T-cell (primary cell): ENCODE measurements at regions not wholly inside any gene's neighbourhood (a gene's known extent, or its start where the extent isn't known, plus 50 kb on each side); places are given as distances from the start of the nearest gene placed in this dataset.

Source experiments
- ATAC-seq, 4 experiments: fragments of 200-7000 bp in 3 of 4; fragments of 150-1000 bp in 1 of 4; cut with Tn5 transposase; replicated peaks in 1 of 4; 1 replicate in 3 of 4; 2 replicates in 1 of 4; pipeline ENCODE4 v1.10.0; 2021; ENCODE audit warnings: moderate library complexity in 3 of 4, mild to moderate bottlenecking in 2 of 4, moderate number of reproducible peaks in 1 of 4
- CTCF ChIA-PET, 2 donors: fragments of 300-600 bp; sonication (Branson Sonifier 250); formaldehyde crosslinking; loops; one replicate each; lab custom pipeline; 2022; ENCODE audit warnings: antibody characterized with exemption in 2 of 2; lab: Charles Lee
- POLR2A ChIA-PET, 2 donors: fragments of 300-600 bp; sonication (Branson Sonifier 250); formaldehyde crosslinking; loops; one replicate each; lab custom pipeline; 2022; ENCODE audit warnings: antibody characterized with exemption in 2 of 2; lab: Charles Lee
- DNase-seq, 35 experiments: peaks; one replicate each; pipeline versions ENCODE4 v3.0.0 to v3.0.0-alpha.2; 2013 to 2023
- H3K27ac ChIP-seq: one replicate; pipeline ENCODE4 v1.5.1; 2013; ENCODE audit warnings: low read length
- H3K27me3 ChIP-seq, 2 experiments: replicated peaks in 1 of 2; 1 replicate in 1 of 2; 2 replicates in 1 of 2; pipeline versions ENCODE4 v1.6.1 to v1.7.0; 2013; ENCODE audit warnings: low read length in 1 of 2, mixed read lengths in 1 of 2; ENCODE audit not compliant: control insufficient read depth in 2 of 2, insufficient read depth in 2 of 2; ENCODE audit errors: extremely low read depth in 1 of 2
- H3K36me3 ChIP-seq, 2 donors: 1 replicate in 1 of 2; 2 replicates in 1 of 2; pipeline versions ENCODE4 v1.6.1 to v1.7.0; 2013; ENCODE audit warnings: low read length in 1 of 2; ENCODE audit not compliant: control insufficient read depth in 2 of 2, insufficient read depth in 1 of 2; ENCODE audit errors: extremely low read depth in 1 of 2
- H3K4me1 ChIP-seq, 2 experiments: 1 replicate in 1 of 2; 2 replicates in 1 of 2; pipeline versions ENCODE4 v1.6.1 to v1.7.0; 2013; ENCODE audit warnings: low read length in 2 of 2, mixed read lengths in 1 of 2; ENCODE audit not compliant: insufficient read depth in 2 of 2, control insufficient read depth in 1 of 2; ENCODE audit errors: extremely low read depth in 1 of 2
- H3K4me3 ChIP-seq, 2 donors: 1 replicate in 1 of 2; 2 replicates in 1 of 2; pipeline versions ENCODE4 v1.5.1 to v1.7.0; 2013; ENCODE audit warnings: mild to moderate bottlenecking in 2 of 2, low read length in 1 of 2, moderate library complexity in 1 of 2; ENCODE audit not compliant: control insufficient read depth in 1 of 2; ENCODE audit errors: extremely low read depth in 1 of 2
- H3K9me3 ChIP-seq: 2 replicates; pipeline ENCODE4 v1.7.0; 2013
- H3K27ac Mint-ChIP-seq, 2 donors: one replicate each; pipeline ENCODE4 v1.8.0; 2020 to 2021; ENCODE audit warnings: mild to moderate bottlenecking in 2 of 2, mixed read lengths in 2 of 2
- H3K27me3 Mint-ChIP-seq, 2 donors: one replicate each; pipeline ENCODE4 v1.8.0; 2021 to 2022; ENCODE audit warnings: mixed read lengths in 2 of 2
- H3K36me3 Mint-ChIP-seq: one replicate; pipeline ENCODE4 v1.8.0; 2021; ENCODE audit warnings: mixed read lengths
- H3K4me1 Mint-ChIP-seq, 3 donors: one replicate each; pipeline ENCODE4 v1.8.0; 2020 to 2022; ENCODE audit warnings: mixed read lengths in 3 of 3, mild to moderate bottlenecking in 1 of 3
- H3K4me3 Mint-ChIP-seq, 3 donors: one replicate each; pipeline ENCODE4 v1.8.0; 2020 to 2022; ENCODE audit warnings: mild to moderate bottlenecking in 3 of 3, mixed read lengths in 3 of 3, moderate library complexity in 3 of 3
- H3K9me3 Mint-ChIP-seq, 3 donors: one replicate each; pipeline ENCODE4 v1.8.0; 2020 to 2022; ENCODE audit warnings: mixed read lengths in 3 of 3
- WGBS: methylation state at CpG from one replicate; pipeline ENCODE4 v1.1.5; 2013; ENCODE audit warnings: missing lambda C conversion rate; ENCODE audit not compliant: insufficient coverage; 5-methylcytosine and 5-hydroxymethylcytosine counted together

DNA sequence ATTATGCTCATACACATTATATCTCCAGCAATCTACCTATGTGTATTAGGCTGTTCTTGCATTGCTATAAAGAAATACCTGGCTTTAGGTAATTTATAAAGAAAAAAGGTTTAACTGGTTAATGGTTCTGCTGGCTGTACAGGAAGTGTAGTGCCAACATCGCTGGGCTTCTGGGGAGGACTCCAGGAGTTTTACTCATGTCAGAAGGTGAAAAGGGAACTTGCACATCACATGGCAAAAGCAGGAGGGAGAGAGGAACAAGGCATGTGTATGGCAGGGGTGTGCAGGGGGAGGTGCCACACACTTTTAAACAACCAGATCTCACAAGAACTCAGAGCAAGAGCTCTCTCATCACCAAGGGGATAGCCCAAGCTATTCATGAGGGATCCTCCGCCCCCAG is 715.4 kb upstream of the ZEB2 start:
- H3K36me3 ChIP-seq, result no peaks in the 10 kb centered on the region
- Mint-ChIP-seq H3K9me3 (no peaks in the 10 kb centered on the region), H3K36me3 (no peaks in the 10 kb centered on the region), H3K27me3 (peaks cover 0 to 5% of the 10 kb centered on the region in 2 donors), H3K4me1 (no peaks in the 10 kb centered on the region), H3K27ac (no peak overlapping the region), H3K4me3 (no peak overlapping the region)
- no peaks in the 10 kb centered on the region for H3K9me3 ChIP-seq
- no peak for ATAC-seq
- no peak for DNase-seq
- H3K4me3 ChIP-seq, result no peak overlapping the region
- WGBS, result no CpG with 5 or more reads among the region's 2 CpGs
- no peak overlapping the region for H3K27ac ChIP-seq
- no peaks in the 10 kb centered on the region for H3K27me3 ChIP-seq
- ChIA-PET CTCF (no interaction called here), POLR2A (no interaction called here)
- no peaks in the 10 kb centered on the region for H3K4me1 ChIP-seq

DNA sequence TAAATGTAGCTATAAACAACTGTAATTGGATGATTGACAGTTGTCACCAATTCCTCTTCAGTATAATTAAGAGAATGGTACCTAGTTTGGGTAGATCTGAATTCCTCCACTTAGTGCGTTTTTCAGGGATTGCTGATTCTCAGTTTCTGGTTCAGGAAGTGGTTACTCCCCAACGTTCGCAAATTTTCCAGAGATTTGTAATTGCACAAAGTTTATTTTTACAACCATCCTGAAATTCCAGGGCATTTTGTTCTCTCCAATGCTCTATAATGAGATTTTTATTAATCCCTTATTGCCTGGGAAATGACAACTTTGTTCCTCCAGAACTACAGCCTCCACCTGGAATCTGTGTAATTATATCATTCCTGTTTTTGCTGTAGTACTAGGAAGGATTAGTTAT is 710.6 kb upstream of the ZEB2 start:
- no peaks in the 10 kb centered on the region for H3K27me3 ChIP-seq
- no peak overlapping the region for H3K4me3 ChIP-seq
- H3K27ac Mint-ChIP-seq, result no peak overlapping the region
- ATAC-seq (no peak), DNase-seq (no peak)
- no CpG with 5 or more reads among the region's 3 CpGs for WGBS
- H3K4me1 Mint-ChIP-seq, result no peaks in the 10 kb centered on the region
- no peak overlapping the region for H3K27ac ChIP-seq
- ChIA-PET CTCF (no interaction called here), POLR2A (no interaction called here)
- H3K27me3 Mint-ChIP-seq, result peaks cover 0 to 4% of the 10 kb centered on the region in 2 donors
- H3K36me3 Mint-ChIP-seq, result no peaks in the 10 kb centered on the region
- H3K4me3 Mint-ChIP-seq, result no peak overlapping the region
- no peaks in the 10 kb centered on the region for H3K9me3 ChIP-seq
- H3K9me3 Mint-ChIP-seq, result no peaks in the 10 kb centered on the region
- H3K4me1 ChIP-seq, result no peaks in the 10 kb centered on the region
- no peaks in the 10 kb centered on the region for H3K36me3 ChIP-seq

DNA sequence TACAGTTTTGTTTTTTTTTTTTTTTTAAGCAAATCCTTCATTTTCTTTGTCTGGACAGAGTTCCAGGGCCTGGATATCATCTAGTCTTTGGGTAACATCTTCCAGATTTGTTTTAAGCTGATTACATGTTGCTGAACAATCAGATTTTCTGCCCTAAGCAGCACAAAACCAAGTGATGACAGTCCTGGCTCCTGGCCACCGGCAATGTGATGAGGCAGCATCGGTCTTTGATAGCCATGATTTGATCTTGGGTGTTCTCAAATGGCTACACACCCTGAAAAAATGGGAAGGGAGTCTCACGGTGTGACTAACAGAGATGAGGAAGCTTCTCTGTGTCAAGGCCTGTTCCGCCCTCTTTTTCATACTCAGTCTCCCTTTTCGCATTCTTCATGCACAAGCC is 708.6 kb upstream of the ZEB2 start:
- no peaks in the 10 kb centered on the region for H3K4me1 Mint-ChIP-seq
- POLR2A ChIA-PET, result no interaction called here
- ATAC-seq, result no peak
- no peak overlapping the region for H3K27ac Mint-ChIP-seq
- no peak overlapping the region for H3K4me3 Mint-ChIP-seq
- WGBS, result 85% methylated on average over 2 of the region's 5 CpGs
- peaks cover 0 to 4% of the 10 kb centered on the region in 2 donors for H3K27me3 Mint-ChIP-seq
- CTCF ChIA-PET, result no interaction called here
- Histone ChIP-seq H3K36me3 (no peaks in the 10 kb centered on the region), H3K4me1 (no peaks in the 10 kb centered on the region), H3K4me3 (no peak overlapping the region), H3K27ac (no peak overlapping the region), H3K27me3 (no peaks in the 10 kb centered on the region), H3K9me3 (no peaks in the 10 kb centered on the region)
- peaks cover 0 to 7% (median 0%) of the 10 kb centered on the region in 3 donors for H3K9me3 Mint-ChIP-seq
- H3K36me3 Mint-ChIP-seq, result no peaks in the 10 kb centered on the region
- DNase-seq, result no peak

DNA sequence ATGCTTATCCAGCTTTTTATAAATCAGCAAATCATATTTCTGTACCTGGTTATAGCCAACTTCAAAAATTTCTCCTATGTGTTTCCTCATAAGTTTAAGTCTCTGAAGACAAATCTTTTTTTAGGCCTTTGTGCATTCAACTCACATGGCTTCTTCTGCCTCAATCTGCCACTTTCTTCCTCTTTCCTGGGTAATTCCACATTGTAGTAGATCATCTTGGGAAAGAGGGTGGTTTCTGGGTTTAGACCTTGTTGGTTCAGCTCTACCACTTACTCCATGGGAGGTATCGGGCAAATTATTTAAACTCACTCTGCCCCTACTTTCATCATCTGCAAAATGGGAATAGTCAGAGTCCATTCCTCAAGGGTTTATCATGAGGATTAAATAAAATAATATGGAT is 707.0 kb upstream of the ZEB2 start:
- Histone ChIP-seq H3K27ac (no peak overlapping the region), H3K27me3 (no peaks in the 10 kb centered on the region), H3K4me3 (no peak overlapping the region), H3K4me1 (no peaks in the 10 kb centered on the region), H3K36me3 (no peaks in the 10 kb centered on the region), H3K9me3 (no peaks in the 10 kb centered on the region)
- Mint-ChIP-seq H3K4me1 (no peaks in the 10 kb centered on the region), H3K9me3 (peaks cover 0 to 12% (median 0%) of the 10 kb centered on the region in 3 donors), H3K36me3 (no peaks in the 10 kb centered on the region), H3K27ac (no peak overlapping the region), H3K4me3 (no peak overlapping the region), H3K27me3 (peaks cover 0 to 4% of the 10 kb centered on the region in 2 donors)
- DNase-seq, result no peak
- ChIA-PET CTCF (no interaction called here), POLR2A (no interaction called here)
- ATAC-seq, result no peak
- WGBS, result no CpG with 5 or more reads among the region's 1 CpG

DNA sequence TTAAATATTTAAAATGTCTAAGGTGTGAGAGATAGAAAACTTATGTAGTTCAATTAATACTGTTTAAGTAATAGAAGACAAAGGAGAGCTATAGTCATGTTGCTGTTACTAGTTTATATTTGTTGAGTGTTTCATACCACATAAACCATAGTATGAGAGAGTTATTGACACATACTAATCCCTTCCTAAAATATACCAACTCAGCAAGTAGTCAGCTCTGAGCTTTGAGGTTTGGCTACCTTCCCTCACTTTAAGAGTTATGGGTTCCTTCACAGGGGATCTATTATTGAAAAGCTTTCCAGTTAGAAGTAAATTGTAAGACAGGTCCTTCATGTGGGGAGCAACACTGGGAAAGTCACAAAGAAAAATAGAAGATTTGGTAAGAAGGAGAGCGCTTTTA is 701.6 kb upstream of the ZEB2 start:
- no CpG with 5 or more reads among the region's 1 CpG for WGBS
- Histone ChIP-seq H3K27me3 (no peaks in the 10 kb centered on the region), H3K27ac (no peak overlapping the region), H3K4me3 (no peak overlapping the region), H3K4me1 (no peaks in the 10 kb centered on the region), H3K36me3 (no peaks in the 10 kb centered on the region), H3K9me3 (no peaks in the 10 kb centered on the region)
- ATAC-seq (no peak), DNase-seq (no peak)
- no peaks in the 10 kb centered on the region for H3K4me1 Mint-ChIP-seq
- POLR2A ChIA-PET, result no interaction called here
- no peak overlapping the region for H3K4me3 Mint-ChIP-seq
- peaks cover 0 to 4% of the 10 kb centered on the region in 2 donors for H3K27me3 Mint-ChIP-seq
- no peaks in the 10 kb centered on the region for H3K36me3 Mint-ChIP-seq
- peaks cover 0 to 12% (median 0%) of the 10 kb centered on the region in 3 donors for H3K9me3 Mint-ChIP-seq
- CTCF ChIA-PET, result no interaction called here
- H3K27ac Mint-ChIP-seq, result no peak overlapping the region

DNA sequence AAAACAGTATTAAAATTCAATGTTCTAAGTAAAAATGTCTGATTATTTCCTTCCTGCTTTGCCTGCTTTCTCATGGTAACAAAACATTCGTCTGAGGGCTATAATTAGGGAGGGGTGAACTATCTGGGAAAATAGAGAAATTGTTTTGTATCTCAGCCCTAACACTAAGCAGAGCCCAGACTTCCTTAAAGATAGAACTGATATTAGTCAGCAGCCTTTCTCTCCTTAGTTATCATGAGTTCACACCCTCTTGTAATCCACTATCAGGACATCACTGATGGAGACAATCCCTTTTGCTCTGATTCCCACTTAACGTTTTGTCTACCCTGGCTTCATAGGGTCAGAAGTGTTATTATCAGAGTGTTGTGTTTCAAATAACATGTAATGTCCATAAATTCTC is 701.1 kb upstream of the ZEB2 start:
- no peaks in the 10 kb centered on the region for H3K27me3 ChIP-seq
- H3K4me1 Mint-ChIP-seq, result no peaks in the 10 kb centered on the region
- H3K4me1 ChIP-seq, result no peaks in the 10 kb centered on the region
- no peak for ATAC-seq
- H3K9me3 ChIP-seq, result no peaks in the 10 kb centered on the region
- H3K36me3 Mint-ChIP-seq, result no peaks in the 10 kb centered on the region
- no peak overlapping the region for H3K27ac Mint-ChIP-seq
- no peak overlapping the region for H3K4me3 ChIP-seq
- CTCF ChIA-PET, result no interaction called here
- no peaks in the 10 kb centered on the region for H3K36me3 ChIP-seq
- no CpG with 5 or more reads among the region's 2 CpGs for WGBS
- peaks cover 0 to 9% of the 10 kb centered on the region in 2 donors for H3K27me3 Mint-ChIP-seq
- H3K9me3 Mint-ChIP-seq, result peaks cover 0 to 12% (median 0%) of the 10 kb centered on the region in 3 donors
- no peak overlapping the region for H3K4me3 Mint-ChIP-seq
- no peak for DNase-seq
- POLR2A ChIA-PET, result no interaction called here
- no peak overlapping the region for H3K27ac ChIP-seq

DNA sequence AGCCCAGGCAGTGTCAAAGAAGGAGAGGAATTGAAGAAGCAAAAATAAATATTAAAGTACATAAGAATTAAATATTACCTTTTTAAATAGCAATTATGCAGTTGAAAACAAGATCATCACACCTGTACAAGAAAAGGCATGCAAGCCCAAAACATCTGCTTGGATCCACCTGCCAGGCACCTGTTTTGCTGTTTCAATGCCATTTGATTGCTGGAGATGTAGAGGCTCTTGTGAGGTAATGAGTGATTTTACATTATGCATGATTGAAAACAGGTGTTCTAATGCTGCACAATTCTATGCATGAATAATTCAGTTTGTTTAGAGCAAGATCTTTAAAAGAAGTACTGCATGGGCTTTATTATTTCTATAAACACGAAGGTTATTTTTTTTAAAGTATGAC is 700.6 kb upstream of the ZEB2 start:
- ChIA-PET POLR2A (no interaction called here), CTCF (no interaction called here)
- H3K4me1 ChIP-seq, result no peaks in the 10 kb centered on the region
- H3K4me1 Mint-ChIP-seq, result no peaks in the 10 kb centered on the region
- H3K27me3 Mint-ChIP-seq, result peaks cover 0 to 12% of the 10 kb centered on the region in 2 donors
- ATAC-seq (no peak), DNase-seq (no peak)
- whole genome bisulfite sequencing, result 80% methylated on average over 1 of the region's 1 CpG
- peaks cover 0 to 16% (median 0%) of the 10 kb centered on the region in 3 donors for H3K9me3 Mint-ChIP-seq
- H3K27me3 ChIP-seq, result no peaks in the 10 kb centered on the region
- no peaks in the 10 kb centered on the region for H3K36me3 ChIP-seq
- no peak overlapping the region for H3K27ac ChIP-seq
- H3K36me3 Mint-ChIP-seq, result no peaks in the 10 kb centered on the region
- no peaks in the 10 kb centered on the region for H3K9me3 ChIP-seq
- H3K27ac Mint-ChIP-seq, result no peak overlapping the region
- H3K4me3 ChIP-seq, result no peak overlapping the region
- H3K4me3 Mint-ChIP-seq, result no peak overlapping the region
